ENCODE measurements at regions not wholly inside any gene's neighbourhood (a gene's known extent, or its start where the extent isn't known, plus 50 kb on each side); places are given as distances from the start of the nearest gene placed in this dataset.

DNA sequence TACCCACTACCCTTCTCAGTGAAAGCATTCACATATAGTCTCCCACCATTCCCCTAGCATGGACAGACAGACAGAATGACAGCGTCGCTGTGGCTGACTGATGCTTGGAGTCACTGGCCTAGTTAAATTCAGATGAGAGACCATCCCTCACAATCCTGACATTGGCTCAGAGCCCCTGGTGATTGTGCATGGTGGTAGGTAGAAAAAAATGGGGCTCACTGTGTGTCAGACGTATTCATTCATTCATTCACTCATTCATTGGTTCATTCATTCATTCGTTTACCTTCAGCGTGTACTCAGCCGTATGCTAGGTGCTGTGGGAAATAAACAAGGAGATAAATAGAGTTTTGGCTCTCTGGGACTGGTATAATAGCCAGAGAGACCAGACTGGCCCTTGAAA is 73.6 kb upstream of the CALM2 start:
- Histone ChIP-seq H3K4me3 (ENCODE audit: low read length) (no peak overlapping the region), H3K4me1 (ENCODE audit: control insufficient read depth, insufficient read depth, low read length) (peaks cover 16% of the 10 kb centered on the region), H3K27ac (ENCODE audit: low read depth, low read length) (peak overlapping the region; percentile 25), H3K9me3 (ENCODE audit: control insufficient read depth, low read length) (no peaks in the 10 kb centered on the region), H3K27me3 (ENCODE audit: control insufficient read depth, insufficient read depth, low read length, poor library complexity, severe bottlenecking) (peaks cover 5% of the 10 kb centered on the region), H3K36me3 (ENCODE audit: control insufficient read depth, insufficient read depth, low read length) (no peaks in the 10 kb centered on the region), H3K9ac (ENCODE audit: extremely low read depth, low read length, poor library complexity, severe bottlenecking) (no peak overlapping the region)
- no peaks in the 10 kb centered on the region for H3K9me3 Mint-ChIP-seq
- no peak overlapping the region for H3K4me3 Mint-ChIP-seq
- H3K27ac Mint-ChIP-seq = no peak overlapping the region
- no peaks in the 10 kb centered on the region for H3K36me3 Mint-ChIP-seq (ENCODE audit: low read depth)
- 95 to 100% methylated on average over 2 to 6 of the region's 6 CpGs for WGBS, 2 experiments (ENCODE audit: insufficient coverage in 1 of 2, insufficient read length in 1 of 2)
- H3K4me1 Mint-ChIP-seq = peaks cover 24% of the 10 kb centered on the region
- no peak for DNase-seq
- H3K27me3 Mint-ChIP-seq (ENCODE audit: insufficient read depth) = peaks cover 16% of the 10 kb centered on the region
- no peak for TF ChIP-seq CTCF (conservative IDR thresholded peaks at IDR 0.05)

DNA sequence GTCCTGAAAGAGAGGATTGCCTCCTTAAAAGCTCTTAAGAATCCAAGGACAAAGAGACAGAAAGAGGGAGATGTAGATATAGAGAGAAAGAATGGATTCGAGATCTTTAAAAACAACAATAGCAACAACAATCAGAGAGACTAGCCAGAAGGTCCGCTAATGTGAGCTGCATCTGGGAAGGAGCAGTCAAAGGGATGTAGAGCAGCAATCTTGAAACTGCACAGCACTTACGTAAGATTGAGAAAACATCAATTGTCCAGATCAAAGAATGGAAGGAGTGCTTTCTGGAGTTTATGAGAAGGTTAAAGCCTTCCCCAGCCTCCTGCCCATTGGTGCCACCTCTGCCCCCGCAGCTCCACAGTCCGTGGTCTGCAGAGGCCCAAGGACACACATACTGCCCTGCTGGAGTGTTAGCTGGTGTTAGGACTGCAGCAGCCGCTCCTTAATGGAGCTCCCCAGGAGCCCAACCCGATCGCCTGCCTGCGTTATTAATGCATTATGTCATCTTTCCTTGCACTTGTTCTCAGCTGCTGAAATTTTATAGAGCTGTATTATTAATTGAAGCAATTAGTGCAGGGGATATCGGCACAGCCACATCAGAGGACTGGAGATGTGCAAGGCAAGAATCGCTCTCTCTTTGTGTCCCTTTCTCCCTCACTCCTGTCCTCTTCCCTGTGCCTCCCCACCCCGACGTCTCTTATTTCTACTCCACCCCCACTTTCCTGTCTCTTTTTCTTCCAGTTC is 73.0 kb upstream of the CALM2 start:
- TF ChIP-seq CTCF (conservative IDR thresholded peaks at IDR 0.05) = no peak
- no peak overlapping the region for H3K4me3 Mint-ChIP-seq
- WGBS, 2 experiments (ENCODE audit: insufficient coverage in 1 of 2, insufficient read length in 1 of 2) = 67 to 70% methylated on average over 10 to 12 of the region's 13 CpGs
- H3K36me3 Mint-ChIP-seq (ENCODE audit: low read depth) = no peaks in the 10 kb centered on the region
- peaks cover 24% of the 10 kb centered on the region for H3K4me1 Mint-ChIP-seq
- Histone ChIP-seq H3K36me3 (ENCODE audit: control insufficient read depth, insufficient read depth, low read length) (no peaks in the 10 kb centered on the region), H3K4me3 (ENCODE audit: low read length) (no peak overlapping the region), H3K27me3 (ENCODE audit: control insufficient read depth, insufficient read depth, low read length, poor library complexity, severe bottlenecking) (peaks cover 5% of the 10 kb centered on the region), H3K9me3 (ENCODE audit: control insufficient read depth, low read length) (no peaks in the 10 kb centered on the region), H3K9ac (ENCODE audit: extremely low read depth, low read length, poor library complexity, severe bottlenecking) (no peak overlapping the region), H3K4me1 (ENCODE audit: control insufficient read depth, insufficient read depth, low read length) (peaks cover 16% of the 10 kb centered on the region), H3K27ac (ENCODE audit: low read depth, low read length) (peak overlapping the region; percentile 25)
- no peaks in the 10 kb centered on the region for H3K9me3 Mint-ChIP-seq
- no peak for DNase-seq
- H3K27ac Mint-ChIP-seq = no peak overlapping the region
- H3K27me3 Mint-ChIP-seq (ENCODE audit: insufficient read depth) = peaks cover 16% of the 10 kb centered on the region

GRCh38 chr2:47243596-47244323 is 67.4 kb upstream of the CALM2 start:
- no peaks in the 10 kb centered on the region for H3K9me3 ChIP-seq (ENCODE audit: control insufficient read depth, low read length)
- peak; percentile 47 for DNase-seq
- no peak overlapping the region for H3K4me3 Mint-ChIP-seq
- H3K27ac Mint-ChIP-seq = no peak overlapping the region
- peaks cover 5% of the 10 kb centered on the region for H3K27me3 ChIP-seq (ENCODE audit: control insufficient read depth, insufficient read depth, low read length, poor library complexity, severe bottlenecking)
- 83% methylated on average over 11 to 14 of the region's 14 CpGs for whole genome bisulfite sequencing, 2 experiments (ENCODE audit: insufficient coverage in 1 of 2, insufficient read length in 1 of 2)
- no peaks in the 10 kb centered on the region for H3K36me3 ChIP-seq (ENCODE audit: control insufficient read depth, insufficient read depth, low read length)
- H3K4me1 ChIP-seq (ENCODE audit: control insufficient read depth, insufficient read depth, low read length) = peaks cover 10% of the 10 kb centered on the region
- H3K9ac ChIP-seq (ENCODE audit: extremely low read depth, low read length, poor library complexity, severe bottlenecking) = no peak overlapping the region
- no peak overlapping the region for H3K27ac ChIP-seq (ENCODE audit: low read depth, low read length)
- H3K27me3 Mint-ChIP-seq (ENCODE audit: insufficient read depth) = peaks cover 16% of the 10 kb centered on the region
- H3K4me1 Mint-ChIP-seq = peaks cover 22% of the 10 kb centered on the region
- no peak overlapping the region for H3K4me3 ChIP-seq (ENCODE audit: low read length)
- H3K36me3 Mint-ChIP-seq (ENCODE audit: low read depth) = no peaks in the 10 kb centered on the region
- no peak for TF ChIP-seq CTCF (conservative IDR thresholded peaks at IDR 0.05)
- no peaks in the 10 kb centered on the region for H3K9me3 Mint-ChIP-seq

All from endodermal cell (in vitro differentiated cells).